Activated T-helper 1 cell treated with Interleukin-2 at 50 U/mL for 16 hours (primary cell): ENCODE measurements at regions not wholly inside any gene's neighbourhood (a gene's known extent, or its start where the extent isn't known, plus 50 kb on each side); places are given as distances from the start of the nearest gene placed in this dataset.
"Not testable (repeated sequence)": the region's sequence is repeated elsewhere in the genome, so short reads cannot be mapped to it uniquely, and the experiment has no call there.

Source experiments
- DNase-seq: peaks from one replicate; pipeline ENCODE4 v3.0.0-alpha.2; 2020; ENCODE audit warnings: low read depth

DNA sequence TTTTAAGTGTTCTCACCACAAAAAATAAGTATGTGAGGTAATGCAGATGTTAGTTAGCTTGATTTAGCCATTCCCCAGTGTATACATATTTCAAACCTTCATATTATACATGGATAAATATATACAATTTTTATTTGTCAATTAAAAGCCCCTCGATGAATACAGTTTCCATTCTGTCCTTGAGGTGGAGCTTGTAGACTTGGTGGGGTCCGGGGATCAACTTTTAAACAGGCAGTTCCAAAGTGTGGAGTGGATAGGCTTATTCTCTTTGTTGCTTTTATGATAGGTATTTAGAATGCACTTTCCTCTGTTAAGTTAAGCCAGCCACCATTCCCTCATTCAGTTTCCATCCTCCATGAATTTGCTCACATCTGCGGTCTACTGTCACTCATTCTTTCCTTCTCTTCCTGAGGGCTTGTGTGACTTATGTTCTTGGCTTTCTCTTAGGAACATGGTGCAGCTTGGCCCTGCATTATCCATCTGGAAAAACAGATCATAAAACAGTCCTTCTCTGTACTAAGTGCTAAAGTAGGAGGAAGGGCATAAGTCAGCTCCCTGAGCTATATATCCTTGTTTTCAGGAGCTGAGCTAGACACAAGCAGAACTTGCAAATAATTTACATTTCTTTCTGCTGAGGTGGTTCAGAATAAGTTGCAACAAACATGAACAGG is 149.1 kb downstream of the NFKBIZ start:
- DNase-seq, result no peak

DNA sequence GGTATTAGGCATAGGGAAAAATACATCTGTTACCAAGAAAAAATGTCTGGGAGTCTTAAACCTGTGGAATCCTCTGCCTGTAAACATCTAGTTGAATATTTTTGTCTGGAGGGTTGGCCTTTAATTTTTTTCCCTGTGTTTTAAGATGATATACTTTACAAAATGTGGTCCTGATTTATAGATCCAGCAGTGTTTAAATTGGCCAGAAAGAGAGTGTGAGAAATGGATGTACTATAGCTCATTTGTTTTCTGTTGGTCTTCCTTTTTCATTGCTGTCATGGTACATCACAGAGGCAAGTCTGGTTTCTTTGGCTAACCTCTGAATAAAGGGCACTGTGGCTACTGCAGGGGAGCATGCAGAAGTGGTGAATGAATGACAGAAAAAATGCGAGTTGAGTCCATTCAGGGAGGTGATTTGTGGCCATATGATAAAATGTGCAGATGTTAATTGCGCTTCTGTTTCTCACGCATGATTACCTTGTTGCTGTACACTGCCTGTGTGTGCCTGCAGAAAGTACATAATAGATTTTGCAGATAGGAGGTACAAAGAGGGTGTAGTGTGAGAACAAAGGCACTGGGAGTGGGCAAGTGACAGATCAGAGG is 150.0 kb downstream of the NFKBIZ start:
- DNase-seq, result no peak

DNA sequence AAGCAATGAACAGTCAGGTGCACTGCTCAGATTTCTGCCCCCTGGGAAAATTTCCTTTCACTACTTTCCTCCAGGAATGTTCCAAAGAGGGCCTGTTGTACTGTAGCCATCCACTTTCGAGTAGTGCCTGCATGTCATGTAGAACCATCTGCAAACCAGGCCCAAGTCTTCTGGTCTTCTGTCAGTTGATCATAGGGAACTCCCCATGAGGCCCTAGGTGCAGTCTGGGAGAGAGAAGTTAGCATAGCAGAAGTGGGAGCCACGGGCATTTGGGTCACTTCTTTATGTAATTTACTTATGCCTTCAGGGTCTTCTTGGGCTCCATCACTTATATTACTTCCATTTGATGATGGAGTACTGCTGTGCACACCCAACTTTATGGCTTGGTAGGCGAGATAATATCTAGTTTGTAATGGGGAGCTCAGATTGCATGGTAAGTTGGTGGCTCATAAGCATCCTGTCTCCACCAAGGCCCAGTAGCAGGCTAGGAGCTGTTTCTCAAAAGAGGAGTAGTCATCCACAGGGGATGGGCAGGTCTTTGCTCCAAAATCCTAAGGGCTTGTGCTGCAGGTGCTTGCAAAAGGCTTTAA is 151.4 kb downstream of the NFKBIZ start:
- DNase-seq, result no peak

DNA sequence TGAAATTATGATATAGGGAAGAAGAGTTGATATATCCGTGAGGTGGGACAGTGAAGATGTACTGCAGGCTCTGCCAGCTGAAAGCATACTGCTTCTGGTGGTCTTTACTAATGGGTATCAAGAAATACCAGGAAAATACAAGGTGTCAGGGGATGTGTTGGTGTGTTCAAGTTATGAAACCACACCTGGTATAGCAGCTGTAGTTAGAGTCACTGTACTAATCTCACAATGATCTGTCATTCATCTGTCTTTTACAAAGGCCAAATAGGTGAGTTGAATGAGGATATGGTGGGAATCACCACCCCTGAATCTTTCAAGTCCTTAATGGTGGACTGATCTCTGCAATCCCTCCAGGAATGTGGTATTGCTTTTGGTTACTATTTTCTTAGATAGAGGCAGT is 152.7 kb downstream of the NFKBIZ start:
- DNase-seq, result no peak

DNA sequence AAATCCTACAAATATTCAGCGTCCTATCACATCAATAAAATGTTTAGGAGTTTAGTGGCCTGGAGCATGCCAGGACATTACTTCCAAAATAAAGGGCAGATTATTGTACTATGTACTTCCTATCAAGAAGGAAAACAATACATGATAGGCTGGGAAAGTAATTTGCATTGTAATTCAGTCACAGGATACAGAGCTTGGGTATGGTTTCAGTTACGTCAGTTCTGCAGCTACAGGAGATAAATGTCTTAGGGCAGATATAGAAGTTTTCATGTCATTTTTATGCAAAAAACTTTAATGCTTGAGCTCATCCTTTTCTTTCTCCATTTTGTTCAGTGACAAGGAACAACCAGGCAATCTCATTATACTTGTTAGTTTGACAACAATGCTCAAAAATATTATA is 155.2 kb downstream of the NFKBIZ start:
- no peak for DNase-seq

DNA sequence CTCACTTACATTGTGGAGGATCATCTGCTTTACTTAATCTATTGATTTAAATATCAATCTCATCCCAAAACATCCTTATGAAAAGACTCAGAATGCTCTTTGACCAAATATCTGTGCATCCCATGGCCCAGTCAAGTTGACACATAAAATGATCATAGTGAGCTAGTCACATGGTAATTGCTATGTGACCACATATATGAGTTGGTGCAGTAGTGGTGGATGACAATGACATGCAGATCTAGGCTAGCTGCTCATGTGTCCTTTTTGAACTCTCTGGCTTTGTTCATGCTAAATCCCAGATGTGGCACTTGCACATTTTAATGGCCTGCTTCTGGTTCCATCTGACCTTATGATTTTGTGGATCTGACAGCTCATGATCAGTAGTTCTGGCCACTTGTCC is 156.2 kb downstream of the NFKBIZ start:
- DNase-seq, result no peak

DNA sequence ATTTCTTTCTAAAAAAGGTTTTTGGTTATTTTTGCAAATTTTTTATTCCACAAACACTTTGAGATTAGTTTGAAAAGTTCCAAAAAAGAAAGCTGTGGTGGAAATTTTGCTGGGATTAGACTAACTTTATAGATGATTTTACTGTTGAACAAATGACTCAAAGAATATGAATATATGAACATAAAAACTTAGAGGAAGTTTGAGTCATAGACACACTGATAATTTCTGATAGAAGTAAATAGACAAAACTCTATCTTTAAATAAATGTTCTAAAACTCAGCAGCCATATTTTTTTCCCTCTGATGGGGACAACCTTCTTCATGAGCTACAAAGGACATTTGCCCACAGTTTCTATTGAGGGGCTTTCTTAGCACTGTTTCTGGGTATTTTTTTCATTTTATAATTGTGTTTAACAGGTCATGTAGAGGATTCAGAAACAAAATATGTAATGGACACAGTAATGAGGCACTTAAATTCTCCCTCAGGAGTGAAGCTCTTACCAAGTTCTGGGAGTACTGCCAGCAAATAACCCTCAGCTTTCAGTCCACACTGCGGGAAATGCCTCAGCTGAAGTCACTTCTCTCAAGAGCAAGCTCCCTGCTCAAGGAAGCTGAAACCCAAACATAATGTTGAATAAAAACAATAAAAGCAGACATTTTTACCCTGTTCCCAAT is 157.6 kb downstream of the NFKBIZ start:
- no peak for DNase-seq

DNA sequence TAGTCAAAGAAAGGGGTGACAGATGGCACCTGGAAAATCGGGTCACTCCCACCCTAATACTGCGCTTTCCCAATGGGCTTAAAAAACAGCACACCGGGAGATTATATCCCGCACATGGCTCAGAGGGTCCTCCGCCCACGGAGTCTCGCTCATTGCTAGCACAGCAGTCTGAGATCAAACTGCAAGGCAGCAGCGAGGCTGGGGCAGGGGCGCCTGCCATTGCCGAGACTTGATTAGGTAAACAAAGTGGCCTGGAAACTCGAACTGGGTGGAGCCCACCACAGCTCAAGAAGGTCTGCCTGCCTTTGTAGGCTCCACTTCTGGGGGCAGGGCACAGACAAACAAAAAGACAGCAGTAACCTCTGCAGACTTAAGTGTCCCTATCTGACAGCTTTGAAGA is 159.1 kb downstream of the NFKBIZ start:
- DNase-seq, result not testable (repeated sequence)

DNA sequence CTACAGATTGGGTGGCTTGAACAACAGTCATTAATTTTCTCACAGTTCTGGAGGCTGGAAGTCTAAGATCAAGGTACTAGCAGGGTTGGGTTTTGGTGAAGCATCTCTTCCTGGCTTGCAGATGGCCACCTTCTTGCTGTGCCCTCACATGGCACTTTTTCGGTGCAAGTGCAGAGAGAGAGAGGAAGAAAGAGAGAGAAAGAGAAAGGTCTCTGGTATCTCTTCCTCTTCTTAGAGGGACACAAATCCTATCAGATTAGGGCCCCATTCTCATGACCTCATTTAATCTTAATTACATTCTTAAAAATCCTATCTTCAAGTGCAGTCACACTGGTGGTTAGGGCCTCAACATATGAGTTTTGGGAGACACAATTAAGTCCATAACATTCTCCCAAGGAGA is 167.1 kb downstream of the NFKBIZ start:
- no peak for DNase-seq

DNA sequence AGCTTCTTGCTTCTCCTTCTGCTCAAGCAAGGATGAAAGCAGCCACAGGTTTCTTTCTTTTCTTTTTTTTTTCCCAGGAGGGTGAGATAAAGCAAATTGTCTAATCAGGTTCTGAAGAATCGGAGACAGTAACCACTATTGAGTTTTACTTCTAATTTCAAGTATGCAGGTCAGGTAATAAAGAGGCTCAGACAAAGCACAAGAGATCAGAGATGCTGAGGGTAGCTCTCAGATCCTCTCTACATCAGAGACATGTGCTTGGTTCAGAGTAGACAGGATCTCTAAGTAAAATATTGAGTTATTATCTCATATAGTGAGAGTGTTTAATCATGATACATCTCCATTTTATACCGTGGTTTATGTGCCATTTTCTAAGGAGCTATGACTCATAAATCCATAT is 168.5 kb downstream of the NFKBIZ start:
- DNase-seq, result no peak

DNA sequence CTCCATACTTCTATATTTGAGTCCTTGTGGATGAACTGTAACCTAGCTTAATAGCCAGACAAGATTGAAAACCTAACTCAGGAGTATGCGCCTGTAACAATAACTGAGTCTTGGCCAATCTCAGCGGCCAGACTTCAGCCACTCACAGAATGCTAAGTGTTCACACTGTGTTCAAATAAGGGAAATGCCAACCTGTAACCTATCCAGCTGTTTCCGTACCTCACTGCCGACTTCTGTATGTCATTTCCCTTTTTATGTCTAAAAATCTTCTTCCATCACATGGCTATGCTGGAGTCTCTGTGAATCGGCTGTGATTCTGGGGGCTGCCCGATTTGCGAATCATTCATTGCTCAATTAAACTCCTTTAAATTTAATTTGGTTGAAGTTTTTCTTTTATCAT is 169.2 kb downstream of the NFKBIZ start:
- DNase-seq, result no peak

DNA sequence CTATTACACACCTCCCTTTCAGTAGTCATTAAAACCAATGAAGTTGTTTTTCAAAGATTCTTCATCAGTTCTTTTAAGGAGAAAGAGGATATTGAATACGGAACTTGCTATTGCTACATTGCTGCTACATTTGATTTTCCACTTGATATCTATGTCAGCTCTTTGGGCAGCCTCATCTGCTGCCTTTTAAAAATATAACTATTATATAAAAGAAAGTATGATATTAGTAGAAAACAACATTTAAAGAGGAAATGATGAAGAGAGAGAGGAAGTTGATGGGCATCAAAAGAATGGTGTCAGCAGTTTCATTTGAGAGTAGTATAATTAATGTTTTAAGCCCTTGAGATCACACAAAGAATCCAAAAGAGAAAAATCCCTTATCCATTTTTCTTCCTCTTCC is 171.4 kb downstream of the NFKBIZ start:
- DNase-seq, result no peak

DNA sequence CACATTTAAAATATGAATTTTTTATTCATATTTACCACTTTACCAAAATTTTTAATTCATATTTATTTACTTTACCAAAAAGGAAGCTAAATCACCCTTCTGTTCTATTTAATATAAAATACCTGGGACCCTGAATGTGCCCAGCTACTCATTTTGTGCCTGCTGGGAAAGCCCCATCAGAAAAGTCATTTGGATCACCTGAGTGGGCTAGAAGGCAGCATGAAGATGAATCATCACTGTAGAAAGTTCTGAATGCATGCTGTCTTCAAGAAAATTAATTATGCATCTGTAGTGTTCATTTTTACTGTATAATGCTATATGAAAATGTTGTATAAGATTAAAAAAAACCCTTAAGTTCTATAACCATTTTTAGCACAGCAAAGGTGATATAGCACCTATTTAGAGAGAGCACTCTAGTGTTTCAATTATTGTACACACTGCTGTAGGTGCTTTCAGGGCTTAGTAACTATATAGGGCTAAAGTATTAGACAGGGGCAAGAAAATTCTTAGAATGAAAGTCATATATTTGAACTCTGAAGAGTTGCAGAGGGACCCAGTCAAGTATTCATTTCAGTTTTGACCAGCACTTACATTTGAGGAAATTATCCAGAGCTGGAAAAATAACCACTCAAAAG is 175.1 kb downstream of the NFKBIZ start:
- no peak for DNase-seq

DNA sequence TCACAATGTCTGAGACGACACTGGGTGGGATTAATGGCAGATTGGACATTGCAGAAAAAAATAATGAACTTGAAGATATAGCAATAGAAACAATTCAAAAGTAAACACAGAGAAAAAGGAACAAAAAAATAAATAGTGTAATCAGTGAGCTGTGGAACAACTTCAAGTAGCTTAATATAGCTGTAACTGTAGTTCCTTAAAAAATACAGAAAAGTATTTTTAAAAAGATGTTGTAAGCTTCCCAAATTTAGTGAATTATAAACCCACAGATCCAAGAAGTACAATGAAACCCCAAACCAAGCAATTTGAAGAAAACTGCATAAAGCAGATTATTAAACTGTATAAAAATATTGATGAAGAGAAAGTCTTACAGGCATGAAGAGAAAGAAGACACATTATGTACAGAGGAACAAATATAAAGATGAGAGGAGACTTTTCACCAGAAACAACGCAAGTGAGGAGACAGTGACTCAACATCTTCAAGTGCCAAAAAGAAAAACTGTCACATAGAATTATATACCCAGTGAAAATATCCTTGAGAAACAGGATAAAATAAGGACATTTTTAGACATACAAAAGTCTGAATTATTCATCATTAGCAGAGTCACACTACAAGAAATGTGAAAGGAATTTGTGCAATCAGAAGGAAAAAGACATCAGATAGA is 176.4 kb downstream of the NFKBIZ start:
- DNase-seq, result no peak

DNA sequence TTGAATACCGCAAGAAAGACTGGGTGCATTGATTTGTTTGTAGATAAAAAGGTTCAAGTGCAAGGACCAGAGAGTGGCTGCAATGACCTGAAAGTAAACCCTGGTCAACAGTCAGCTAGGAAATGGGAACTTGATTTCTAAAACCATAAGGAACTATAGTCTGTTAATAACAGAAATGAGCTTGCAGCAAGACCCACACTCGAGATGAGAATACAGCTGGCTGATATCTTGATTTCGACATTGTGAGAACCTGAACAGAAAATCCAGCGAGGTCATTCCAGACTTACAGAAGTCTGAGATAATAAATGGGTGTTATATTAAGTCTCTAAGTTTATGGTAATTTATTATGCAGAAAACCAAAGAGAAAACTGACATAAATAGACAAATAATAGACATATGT is 177.3 kb downstream of the NFKBIZ start:
- no peak for DNase-seq

DNA sequence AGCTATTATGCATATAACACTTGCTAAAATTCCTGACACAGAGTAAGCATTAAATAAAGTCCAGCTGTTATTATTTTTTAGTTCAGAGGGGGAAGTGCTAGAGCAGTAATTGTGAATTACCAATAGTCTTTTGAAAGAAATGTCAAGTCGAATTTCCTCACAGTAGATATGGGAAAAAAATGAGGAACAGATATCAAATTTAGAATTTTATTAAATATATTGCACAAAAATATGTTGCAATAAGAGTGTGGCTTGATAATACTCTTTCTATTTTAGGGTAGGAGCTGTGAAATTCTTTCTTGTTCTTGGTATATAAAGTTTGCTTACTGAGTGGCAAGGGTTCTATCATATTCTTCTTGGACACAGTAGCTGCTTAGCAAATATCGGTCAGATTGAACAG is 181.3 kb downstream of the NFKBIZ start:
- DNase-seq, result no peak

DNA sequence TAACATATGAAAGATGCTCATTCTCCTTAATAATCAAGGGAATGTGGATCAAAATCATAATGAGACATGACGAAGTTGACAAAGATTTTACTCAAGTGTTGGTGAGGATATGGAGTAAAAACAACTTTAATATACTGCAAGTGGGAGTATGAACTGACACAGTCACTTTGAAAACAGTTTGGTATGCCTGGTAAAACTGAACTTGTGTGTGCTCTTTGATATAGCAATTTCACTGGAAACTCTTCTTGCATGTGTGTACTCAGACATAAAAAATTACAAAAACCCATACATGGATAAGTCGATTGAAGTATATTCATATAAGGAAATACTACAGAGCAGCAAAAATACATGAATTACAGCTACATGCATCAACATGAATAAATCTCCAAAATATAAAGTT is 182.5 kb downstream of the NFKBIZ start:
- no peak for DNase-seq

DNA sequence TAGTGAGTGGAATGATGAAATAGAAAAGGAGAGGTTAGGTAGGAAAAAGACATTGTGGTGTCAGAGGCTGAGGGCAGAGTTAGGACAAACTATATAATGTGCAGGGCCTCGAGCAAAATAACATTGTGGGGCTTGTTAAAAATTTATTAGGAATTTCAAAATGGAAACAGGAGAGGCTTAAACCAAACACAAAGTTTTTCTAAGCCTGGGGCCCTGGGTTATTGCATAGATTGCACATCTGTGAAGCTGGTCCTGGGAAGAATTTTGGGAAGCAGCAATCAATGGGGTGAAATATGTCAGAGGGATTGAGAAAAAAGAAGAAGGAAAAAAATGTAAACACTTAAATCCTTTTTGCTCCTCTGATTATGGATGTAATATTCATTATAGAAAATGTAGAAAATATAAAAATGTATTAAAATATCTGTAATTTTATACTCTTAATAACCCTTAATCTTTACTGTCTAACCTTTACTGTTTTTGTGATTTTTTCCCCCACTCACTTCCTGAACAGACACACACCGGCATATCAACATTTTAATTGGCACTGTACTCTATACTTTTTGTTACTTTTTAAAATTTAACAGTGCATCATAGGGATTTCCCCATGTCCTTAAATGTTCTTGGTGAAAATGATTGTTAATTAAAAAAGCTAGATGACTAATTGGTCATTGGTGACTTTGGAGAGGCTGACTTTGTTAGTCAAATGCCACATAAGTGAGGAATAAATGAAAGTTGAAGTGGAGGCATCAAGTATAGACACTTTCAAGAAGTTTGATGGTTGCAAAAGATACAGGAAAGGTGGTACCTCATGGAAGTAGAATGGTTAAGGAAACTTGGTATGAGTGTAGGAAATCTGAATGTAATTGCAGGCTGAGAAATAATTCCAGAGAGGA is 183.4 kb downstream of the NFKBIZ start:
- no peak for DNase-seq

DNA sequence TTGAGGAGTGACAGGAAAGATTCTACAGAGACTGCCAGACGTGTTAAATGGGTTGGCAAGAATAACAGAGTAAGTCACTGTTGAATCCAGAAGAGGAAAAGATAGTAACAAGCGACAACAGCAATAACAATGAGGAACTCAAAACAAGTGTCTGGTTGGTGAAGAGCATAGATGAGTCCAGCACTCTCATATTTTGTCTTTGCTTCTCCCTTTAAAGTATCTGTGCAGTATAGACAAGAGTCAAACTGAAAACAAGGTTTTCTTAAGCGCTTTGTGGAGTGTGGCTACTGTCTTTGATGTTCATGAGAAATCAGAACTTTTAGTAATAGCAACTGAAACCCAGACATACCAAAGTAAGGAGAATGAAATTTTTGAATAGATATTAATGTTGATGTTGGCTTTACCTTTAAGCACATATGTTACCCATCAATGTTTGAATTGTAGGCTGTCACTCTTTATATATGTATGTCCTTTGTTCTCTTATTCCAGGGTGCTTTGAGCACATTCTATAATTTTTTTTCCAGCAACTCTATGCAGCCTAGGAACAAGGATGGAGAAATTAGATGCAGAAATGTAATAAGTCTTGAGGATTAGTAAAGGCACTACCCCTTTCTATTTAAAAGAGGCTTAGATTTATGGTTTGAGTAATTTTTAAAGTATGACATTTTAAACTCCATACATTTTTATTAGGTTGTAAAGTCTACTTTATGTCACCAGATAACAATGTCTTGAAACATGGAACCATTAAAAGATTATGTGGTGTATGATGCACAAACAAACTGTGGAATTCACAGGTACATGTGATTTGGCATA is 185.5 kb downstream of the NFKBIZ start:
- DNase-seq, result no peak

DNA sequence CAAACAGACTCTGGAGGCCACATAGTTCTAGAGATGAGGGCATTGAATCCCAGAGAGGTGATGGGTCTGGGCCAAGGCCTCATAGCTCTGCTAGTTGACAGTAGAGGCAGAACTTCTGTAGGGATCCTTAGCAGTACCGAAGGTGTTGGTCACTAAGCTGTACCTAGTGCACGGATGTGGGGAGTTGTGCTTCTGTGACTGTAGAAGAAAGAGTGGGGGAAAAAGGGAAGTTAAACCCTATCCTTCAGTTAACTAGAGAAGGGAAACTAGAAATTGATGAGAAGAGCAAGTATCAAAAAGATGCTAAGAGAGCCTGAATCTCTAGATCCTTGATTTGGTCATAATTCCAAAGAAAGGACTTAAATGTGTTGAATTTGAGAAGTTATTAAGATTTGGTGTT is 186.7 kb downstream of the NFKBIZ start:
- DNase-seq, result no peak
